ENCODE measurements at regions not wholly inside any gene's neighbourhood (a gene's known extent, or its start where the extent isn't known, plus 50 kb on each side); places are given as distances from the start of the nearest gene placed in this dataset.

DNA sequence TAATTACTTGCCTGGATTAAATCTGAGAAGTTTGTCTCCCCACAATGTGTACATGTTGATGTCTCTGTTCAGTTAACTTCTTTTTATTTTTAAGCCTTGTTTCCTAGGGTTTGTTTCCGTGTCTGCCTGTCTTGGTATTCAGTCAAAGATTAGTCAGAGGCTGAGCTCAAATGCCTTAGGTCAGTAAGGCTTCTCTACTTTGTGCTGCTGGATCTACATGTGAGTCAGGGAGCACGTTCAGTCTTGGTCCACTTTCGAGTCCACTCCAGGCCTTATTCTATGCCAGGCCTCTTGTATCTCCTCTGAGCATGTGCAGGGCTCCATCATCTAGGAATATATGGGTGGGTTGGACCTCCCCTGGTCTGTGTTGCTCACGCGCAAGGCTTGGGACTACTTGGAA, 93.3 kb upstream of the FZD8 start:
- TF ChIP-seq CEBPB (IDR thresholded peaks at IDR 0.05) (no peak), NFIC (IDR thresholded peaks at IDR 0.05) (no peak), EP300 (IDR thresholded peaks at IDR 0.05; ENCODE audit: borderline replicate concordance) (no peak), TAF1 (IDR thresholded peaks at IDR 0.05; ENCODE audit: low read depth) (no peak), TEAD4 (IDR thresholded peaks at IDR 0.05) (no peak), CREB1 (IDR thresholded peaks at IDR 0.05; ENCODE audit: low read depth) (no peak), FOXM1 (IDR thresholded peaks at IDR 0.05; ENCODE audit: borderline replicate concordance, low read depth) (no peak), YY1 (IDR thresholded peaks at IDR 0.05; ENCODE audit: low read depth) (no peak), ZBTB7A (IDR thresholded peaks at IDR 0.05; ENCODE audit: low read depth) (no peak), EGR1 (IDR thresholded peaks at IDR 0.05) (no peak), TCF12 (IDR thresholded peaks at IDR 0.05; ENCODE audit: low read depth) (no peak), RAD21 (IDR thresholded peaks at IDR 0.05; ENCODE audit: low read depth) (no peak)
- TF ChIP-seq, protein P1, sequence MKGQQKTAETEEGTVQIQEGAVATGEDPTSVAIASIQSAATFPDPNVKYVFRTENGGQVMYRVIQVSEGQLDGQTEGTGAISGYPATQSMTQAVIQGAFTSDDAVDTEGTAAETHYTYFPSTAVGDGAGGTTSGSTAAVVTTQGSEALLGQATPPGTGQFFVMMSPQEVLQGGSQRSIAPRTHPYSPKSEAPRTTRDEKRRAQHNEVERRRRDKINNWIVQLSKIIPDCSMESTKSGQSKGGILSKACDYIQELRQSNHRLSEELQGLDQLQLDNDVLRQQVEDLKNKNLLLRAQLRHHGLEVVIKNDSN (IDR thresholded peaks at IDR 0.05): no peak
- TF ChIP-seq, protein P2, sequence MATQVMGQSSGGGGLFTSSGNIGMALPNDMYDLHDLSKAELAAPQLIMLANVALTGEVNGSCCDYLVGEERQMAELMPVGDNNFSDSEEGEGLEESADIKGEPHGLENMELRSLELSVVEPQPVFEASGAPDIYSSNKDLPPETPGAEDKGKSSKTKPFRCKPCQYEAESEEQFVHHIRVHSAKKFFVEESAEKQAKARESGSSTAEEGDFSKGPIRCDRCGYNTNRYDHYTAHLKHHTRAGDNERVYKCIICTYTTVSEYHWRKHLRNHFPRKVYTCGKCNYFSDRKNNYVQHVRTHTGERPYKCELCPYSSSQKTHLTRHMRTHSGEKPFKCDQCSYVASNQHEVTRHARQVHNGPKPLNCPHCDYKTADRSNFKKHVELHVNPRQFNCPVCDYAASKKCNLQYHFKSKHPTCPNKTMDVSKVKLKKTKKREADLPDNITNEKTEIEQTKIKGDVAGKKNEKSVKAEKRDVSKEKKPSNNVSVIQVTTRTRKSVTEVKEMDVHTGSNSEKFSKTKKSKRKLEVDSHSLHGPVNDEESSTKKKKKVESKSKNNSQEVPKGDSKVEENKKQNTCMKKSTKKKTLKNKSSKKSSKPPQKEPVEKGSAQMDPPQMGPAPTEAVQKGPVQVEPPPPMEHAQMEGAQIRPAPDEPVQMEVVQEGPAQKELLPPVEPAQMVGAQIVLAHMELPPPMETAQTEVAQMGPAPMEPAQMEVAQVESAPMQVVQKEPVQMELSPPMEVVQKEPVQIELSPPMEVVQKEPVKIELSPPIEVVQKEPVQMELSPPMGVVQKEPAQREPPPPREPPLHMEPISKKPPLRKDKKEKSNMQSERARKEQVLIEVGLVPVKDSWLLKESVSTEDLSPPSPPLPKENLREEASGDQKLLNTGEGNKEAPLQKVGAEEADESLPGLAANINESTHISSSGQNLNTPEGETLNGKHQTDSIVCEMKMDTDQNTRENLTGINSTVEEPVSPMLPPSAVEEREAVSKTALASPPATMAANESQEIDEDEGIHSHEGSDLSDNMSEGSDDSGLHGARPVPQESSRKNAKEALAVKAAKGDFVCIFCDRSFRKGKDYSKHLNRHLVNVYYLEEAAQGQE (IDR thresholded peaks at IDR 0.05; ENCODE audit: low read depth): no peak
- TF ChIP-seq, protein P3, sequence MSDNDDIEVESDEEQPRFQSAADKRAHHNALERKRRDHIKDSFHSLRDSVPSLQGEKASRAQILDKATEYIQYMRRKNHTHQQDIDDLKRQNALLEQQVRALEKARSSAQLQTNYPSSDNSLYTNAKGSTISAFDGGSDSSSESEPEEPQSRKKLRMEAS (IDR thresholded peaks at IDR 0.05): no peak

DNA sequence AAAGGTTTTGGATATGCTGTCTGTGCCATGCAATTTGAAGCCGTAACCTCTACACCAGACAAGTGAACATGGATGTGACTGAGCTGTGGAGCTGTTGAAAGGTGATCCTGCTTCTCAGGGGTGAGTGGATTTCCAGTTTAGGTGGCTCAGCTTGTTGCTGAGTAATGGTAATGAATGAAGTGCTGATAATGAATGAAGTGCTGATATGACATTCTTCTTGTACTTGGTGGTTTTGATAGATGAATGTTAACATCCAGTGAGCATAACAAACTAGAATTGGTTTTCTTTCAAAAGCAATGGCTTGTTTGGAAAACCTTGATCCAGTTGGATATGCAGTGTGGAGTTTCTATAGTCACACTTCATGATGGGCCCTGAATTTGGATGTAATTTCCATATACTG, 89.7 kb upstream of the FZD8 start:
- TF ChIP-seq TEAD4 (IDR thresholded peaks at IDR 0.05): no peak

DNA sequence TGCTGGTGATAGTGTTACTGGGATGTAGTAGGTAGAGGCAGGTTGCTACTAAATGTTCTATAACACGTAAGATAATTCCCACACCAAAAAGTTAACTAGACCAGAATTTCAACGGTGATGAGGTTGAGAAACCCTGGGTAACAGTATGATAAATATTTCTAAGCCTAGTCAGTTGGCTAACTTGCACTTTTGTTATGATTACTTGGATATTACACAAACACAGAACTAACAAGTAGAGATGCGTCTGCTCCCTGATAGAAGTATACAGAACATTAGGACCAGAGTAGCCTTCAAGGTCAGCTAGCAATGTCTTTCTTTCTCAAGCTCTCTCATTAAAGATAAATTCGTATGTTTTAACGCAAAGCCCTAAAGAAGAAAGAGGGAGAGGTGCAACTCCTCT, 86.2 kb upstream of the FZD8 start:
- TF ChIP-seq EP300 (IDR thresholded peaks at IDR 0.05; ENCODE audit: borderline replicate concordance) (no peak), NFIC (IDR thresholded peaks at IDR 0.05) (no peak), FOXM1 (IDR thresholded peaks at IDR 0.05; ENCODE audit: borderline replicate concordance, low read depth) (no peak), CREB1 (IDR thresholded peaks at IDR 0.05; ENCODE audit: low read depth) (no peak), ZBTB7A (IDR thresholded peaks at IDR 0.05; ENCODE audit: low read depth) (no peak), TCF12 (IDR thresholded peaks at IDR 0.05; ENCODE audit: low read depth) (no peak), TAF1 (IDR thresholded peaks at IDR 0.05; ENCODE audit: low read depth) (no peak)

DNA sequence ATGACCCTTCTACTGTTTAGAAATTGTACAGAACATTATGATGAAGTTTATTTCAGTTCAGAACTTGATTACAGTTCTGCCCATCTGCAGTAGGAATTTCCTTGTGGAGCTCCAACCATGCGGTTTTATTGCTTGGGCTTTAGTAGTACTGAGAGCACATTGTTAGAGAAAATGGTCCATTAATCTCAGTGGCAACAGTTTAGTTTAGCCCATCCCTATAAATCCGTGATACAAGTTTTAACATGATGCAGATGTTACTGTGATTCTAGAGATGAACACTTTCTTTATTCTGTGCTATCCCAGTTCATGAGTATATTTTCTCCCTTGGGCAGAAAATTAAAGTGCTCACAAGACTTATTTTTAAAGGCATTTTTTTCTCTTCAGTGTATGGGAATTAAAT, 84.8 kb upstream of the FZD8 start:
- no peak for TF ChIP-seq FOXM1 (IDR thresholded peaks at IDR 0.05; ENCODE audit: borderline replicate concordance, low read depth)
- TF ChIP-seq YY1 (IDR thresholded peaks at IDR 0.05; ENCODE audit: low read depth): no peak
- no peak for TF ChIP-seq NFIC (IDR thresholded peaks at IDR 0.05)
- TF ChIP-seq EP300 (IDR thresholded peaks at IDR 0.05; ENCODE audit: borderline replicate concordance): no peak
- no peak for TF ChIP-seq CREB1 (IDR thresholded peaks at IDR 0.05; ENCODE audit: low read depth)
- TF ChIP-seq TAF1 (IDR thresholded peaks at IDR 0.05; ENCODE audit: low read depth): no peak
- no peak for TF ChIP-seq ZBTB7A (IDR thresholded peaks at IDR 0.05; ENCODE audit: low read depth)
- no peak for TF ChIP-seq CEBPB (IDR thresholded peaks at IDR 0.05)
- no peak for TF ChIP-seq EGR1 (IDR thresholded peaks at IDR 0.05)
- TF ChIP-seq, protein P1 (IDR thresholded peaks at IDR 0.05): no peak
- TF ChIP-seq RAD21 (IDR thresholded peaks at IDR 0.05; ENCODE audit: low read depth): no peak
- TF ChIP-seq, protein P2 (IDR thresholded peaks at IDR 0.05; ENCODE audit: low read depth): no peak

DNA sequence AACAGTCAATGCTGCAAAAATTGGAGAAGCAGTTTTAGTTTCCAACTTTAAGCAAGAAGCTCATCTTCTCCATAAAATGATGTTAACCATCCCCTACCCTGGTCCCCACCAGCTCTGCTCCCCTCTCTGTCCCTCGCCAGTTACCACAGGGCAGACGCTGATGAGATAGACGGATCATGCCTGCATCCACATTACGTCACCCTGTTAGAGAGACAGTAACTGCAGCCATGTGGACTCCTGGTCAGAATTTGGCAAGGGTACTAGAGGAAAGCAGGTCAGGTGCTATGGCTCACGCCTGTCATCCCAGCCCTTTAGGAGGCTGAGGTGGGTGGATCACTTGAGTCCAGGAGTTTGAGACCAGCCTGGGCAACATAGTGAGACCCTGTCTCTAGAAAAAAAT, 81.9 kb upstream of the FZD8 start:
- TF ChIP-seq EGR1 (IDR thresholded peaks at IDR 0.05) (no peak), TAF1 (IDR thresholded peaks at IDR 0.05; ENCODE audit: low read depth) (no peak), TEAD4 (IDR thresholded peaks at IDR 0.05) (no peak), CREB1 (IDR thresholded peaks at IDR 0.05; ENCODE audit: low read depth) (no peak), TCF12 (IDR thresholded peaks at IDR 0.05; ENCODE audit: low read depth) (no peak), EP300 (IDR thresholded peaks at IDR 0.05; ENCODE audit: borderline replicate concordance) (no peak), YY1 (IDR thresholded peaks at IDR 0.05; ENCODE audit: low read depth) (no peak), RAD21 (IDR thresholded peaks at IDR 0.05; ENCODE audit: low read depth) (no peak), FOXM1 (IDR thresholded peaks at IDR 0.05; ENCODE audit: borderline replicate concordance, low read depth) (no peak)
- TF ChIP-seq, protein P1 (IDR thresholded peaks at IDR 0.05): no peak

DNA sequence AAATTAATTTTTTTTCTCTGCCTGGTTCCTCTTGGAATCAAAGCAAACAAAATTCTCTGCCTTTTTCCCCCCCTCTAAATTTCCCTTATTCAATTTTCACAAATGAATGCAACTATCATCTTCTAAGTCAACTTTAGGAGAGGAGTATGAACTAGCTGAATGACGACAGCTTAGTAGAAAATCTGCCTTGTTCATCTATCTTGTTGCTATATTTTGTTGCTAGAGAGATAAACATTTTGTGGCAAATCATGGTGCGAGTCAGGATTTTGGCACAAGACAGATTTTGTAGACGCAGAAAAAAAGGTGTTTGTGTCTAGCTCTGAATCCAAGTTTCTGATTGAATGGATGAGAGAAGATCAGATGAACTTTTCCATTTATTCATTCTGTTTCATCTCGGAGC, 81.0 kb upstream of the FZD8 start:
- TF ChIP-seq CEBPB (IDR thresholded peaks at IDR 0.05) (no peak), EP300 (IDR thresholded peaks at IDR 0.05; ENCODE audit: borderline replicate concordance) (no peak), TAF1 (IDR thresholded peaks at IDR 0.05; ENCODE audit: low read depth) (no peak), YY1 (IDR thresholded peaks at IDR 0.05; ENCODE audit: low read depth) (no peak), FOXM1 (IDR thresholded peaks at IDR 0.05; ENCODE audit: borderline replicate concordance, low read depth) (no peak), CREB1 (IDR thresholded peaks at IDR 0.05; ENCODE audit: low read depth) (no peak), ZBTB7A (IDR thresholded peaks at IDR 0.05; ENCODE audit: low read depth) (no peak), NFIC (IDR thresholded peaks at IDR 0.05) (no peak), EGR1 (IDR thresholded peaks at IDR 0.05) (no peak), TCF12 (IDR thresholded peaks at IDR 0.05; ENCODE audit: low read depth) (no peak), TEAD4 (IDR thresholded peaks at IDR 0.05) (no peak), RAD21 (IDR thresholded peaks at IDR 0.05; ENCODE audit: low read depth) (no peak)
- TF ChIP-seq, protein P2 (IDR thresholded peaks at IDR 0.05; ENCODE audit: low read depth): no peak
- TF ChIP-seq, protein P3 (IDR thresholded peaks at IDR 0.05): no peak
- TF ChIP-seq, protein P1 (IDR thresholded peaks at IDR 0.05): no peak
